GM12878 (cell line): ENCODE measurements at regions not wholly inside any gene's neighbourhood (a gene's known extent, or its start where the extent isn't known, plus 50 kb on each side); places are given as distances from the start of the nearest gene placed in this dataset.

Experiments
- ATAC-seq: fragments of 200-7000 bp; cut with Tn5 transposase; 3 replicates; pipeline ENCODE4 v1.9.1; 2020; ENCODE audit warnings: mild to moderate bottlenecking, moderate library complexity
- BruUV-seq: library from RNA; stranded (reverse); fragments of 400-500 nt; replicated peaks from 2 replicates; lab custom pipeline; 2021; lab: Mats Ljungman, UMichigan
- CTCF ChIA-PET: fragments of 300-600 bp; sonication (Branson Sonifier 250); formaldehyde crosslinking; extraction: SDS; loops from one replicate; lab custom pipeline; 2021; ENCODE audit warnings: inconsistent platforms; lab: Yijun Ruan, JAX
- POLR2A ChIA-PET: fragments of 350-600 bp; formaldehyde crosslinking; extraction: SDS; loops from one replicate; lab custom pipeline; 2021; ENCODE audit warnings: inconsistent platforms; lab: Charles Lee
- RAD21 ChIA-PET: fragments of 300-600 bp; sonication (Branson Sonifier 250); formaldehyde crosslinking; loops from one replicate; lab custom pipeline; 2023; ENCODE audit warnings: antibody characterized with exemption; ENCODE audit not compliant: unreplicated experiment; lab: Charles Lee
- SMC1A ChIA-PET: fragments of 300-600 bp; sonication (Branson Sonifier 250); formaldehyde crosslinking; loops from one replicate; lab custom pipeline; 2023; ENCODE audit not compliant: unreplicated experiment, uncharacterized antibody; lab: Charles Lee
- DNase-seq: peaks from one replicate; pipeline ENCODE4 v3.0.0-alpha.2; 2011; ENCODE audit warnings: low read depth, low spot score
- FAIRE-seq: peaks from 3 replicates; lab custom pipeline; 2011; peaks lifted over from hg19 to GRCh38; lab: Jason Lieb, UNC
- H2AFZ ChIP-seq: 2 replicates; pipeline ENCODE4 v1.6.0; 2011; ENCODE audit warnings: low read depth, low read length, control low read depth; ENCODE audit not compliant: control insufficient read depth
- H3K27ac ChIP-seq: 2 replicates; pipeline ENCODE4 v1.5.1; 2011; ENCODE audit warnings: control low read depth; ENCODE audit not compliant: control insufficient read depth, insufficient read depth
- H3K27me3 ChIP-seq, 2 experiments: replicated peaks in 1 of 2; 2 replicates each; pipeline versions ENCODE4 v1.6.0 to v1.6.1; 2011; ENCODE audit warnings: low read length in 1 of 2; ENCODE audit not compliant: control insufficient read depth in 2 of 2, insufficient read depth in 2 of 2
- H3K36me3 ChIP-seq, 2 experiments: 2 replicates each; pipeline ENCODE4 v1.5.1; 2011; ENCODE audit warnings: low read length in 1 of 2; ENCODE audit not compliant: control insufficient read depth in 2 of 2, insufficient read depth in 2 of 2
- H3K4me1 ChIP-seq: 2 replicates; pipeline ENCODE4 v1.6.1; 2011; ENCODE audit warnings: mild to moderate bottlenecking, low read length, moderate library complexity, mixed read lengths; ENCODE audit not compliant: control insufficient read depth, insufficient read depth
- H3K4me2 ChIP-seq: 2 replicates; pipeline ENCODE4 v1.6.0; 2011; ENCODE audit warnings: control low read depth; ENCODE audit not compliant: control insufficient read depth, insufficient read depth
- H3K4me3 ChIP-seq: fragments of 200-600 bp; sonication (generic); 2 replicates; pipeline ENCODE4 v1.5.1; 2016
- H3K79me2 ChIP-seq: 2 replicates; pipeline ENCODE4 v1.6.0; 2011; ENCODE audit warnings: low read length; ENCODE audit not compliant: control insufficient read depth, insufficient read depth
- H3K9ac ChIP-seq: 2 replicates; pipeline ENCODE4 v1.8.0; 2011; ENCODE audit warnings: low read length, control low read depth, mixed read lengths; ENCODE audit not compliant: control insufficient read depth, insufficient read depth
- H3K9me3 ChIP-seq: replicated peaks from 3 replicates; pipeline ENCODE4 v1.5.1; 2011; ENCODE audit warnings: mild to moderate bottlenecking, low read length; ENCODE audit not compliant: control insufficient read depth, insufficient read depth
- H4K20me1 ChIP-seq: 2 replicates; pipeline ENCODE4 v1.6.0; 2011; ENCODE audit not compliant: control insufficient read depth, insufficient read depth
- ATF7 ChIP-seq: fragments of 450-650 bp; IDR thresholded peaks from 2 replicates; pipeline ENCODE4 v1.6.1; 2016; ENCODE audit warnings: low read depth, mild to moderate bottlenecking
- CBX5 ChIP-seq: sonication (generic); IDR thresholded peaks from 2 replicates; pipeline ENCODE4 v1.6.1; 2016; ENCODE audit warnings: low read depth, moderate library complexity, mild to moderate bottlenecking, inconsistent platforms
- FOS ChIP-seq: IDR thresholded peaks from 3 replicates; pipeline ENCODE4 v1.6.1; 2011; ENCODE audit warnings: borderline replicate concordance; ENCODE audit not compliant: insufficient read length; ENCODE audit errors: extremely low read depth
- FOXK2 ChIP-seq: fragments of 450-650 bp; IDR thresholded peaks from 2 replicates; pipeline ENCODE4 v1.6.1; 2017; ENCODE audit warnings: mild to moderate bottlenecking, moderate library complexity
- KAT2A ChIP-seq: conservative IDR thresholded peaks from 2 replicates; pipeline ENCODE4 v1.6.1; 2011; ENCODE audit warnings: low read depth, low read length; ENCODE audit not compliant: control insufficient read depth
- MXI1 ChIP-seq: fragments of 150-350 bp; IDR thresholded peaks from 2 replicates; pipeline ENCODE4 v1.6.1; 2011; ENCODE audit warnings: low read depth, mild to moderate bottlenecking, inconsistent platforms, low read length, improper control_type of control experiment
- PAX8 ChIP-seq: fragments of 450-650 bp; IDR thresholded peaks from 2 replicates; pipeline ENCODE4 v1.6.1; 2017; ENCODE audit warnings: mild to moderate bottlenecking, moderate library complexity
- POU2F2 ChIP-seq: IDR thresholded peaks from 3 replicates; pipeline ENCODE4 v1.6.1; 2011; ENCODE audit warnings: low read depth, mild to moderate bottlenecking, low read length, borderline replicate concordance
- RAD21 ChIP-seq: IDR thresholded peaks from 2 replicates; pipeline ENCODE4 v1.6.1; 2011; ENCODE audit warnings: mild to moderate bottlenecking, low read depth, low read length, moderate library complexity; ENCODE audit not compliant: insufficient read depth
- RELB ChIP-seq: fragments of 450-650 bp; IDR thresholded peaks from 2 replicates; pipeline ENCODE4 v1.6.1; 2017; ENCODE audit warnings: low read depth, mild to moderate bottlenecking, moderate library complexity
- SMC3 ChIP-seq: IDR thresholded peaks from 2 replicates; pipeline ENCODE4 v1.6.1; 2011; ENCODE audit warnings: low read length, improper control_type of control experiment, borderline replicate concordance
- SP1 ChIP-seq: IDR thresholded peaks from one replicate; pipeline ENCODE4 v1.6.1; 2011; ENCODE audit warnings: low read depth, low read length
- SPI1 ChIP-seq: IDR thresholded peaks from 2 replicates; pipeline ENCODE4 v1.6.1; 2011; ENCODE audit warnings: low read depth, mild to moderate bottlenecking, low read length, moderate library complexity, borderline replicate concordance; ENCODE audit not compliant: insufficient read depth
- USF2 ChIP-seq: IDR thresholded peaks from 2 replicates; pipeline ENCODE4 v1.6.1; 2011; ENCODE audit warnings: low read depth, low read length, improper control_type of control experiment, borderline replicate concordance
- WGBS: methylation state at CpG from one replicate; pipeline ENCODE4 v1.1.6; 2016; ENCODE audit warnings: low lambda C conversion rate; ENCODE audit not compliant: insufficient replicate concordance, insufficient coverage; ENCODE audit errors: missing lambda C conversion rate; 5-methylcytosine and 5-hydroxymethylcytosine counted together
- in situ Hi-C: fragments of 300-500 bp; cut with MboI; formaldehyde crosslinking; loops from 9 replicates; pipeline ENCODE4 v1.14.3; 2018; ENCODE audit warnings: mixed read lengths
- intact Hi-C: fragments of 100-400 bp; cut with micrococcal nuclease; formaldehyde crosslinking; loops from one replicate; pipeline ENCODE4 v1.14.2; 2022; ENCODE audit not compliant: unreplicated experiment
- TF ChIP-seq, protein P1 (sequence below): IDR thresholded peaks from 2 replicates; pipeline ENCODE4 v1.6.1; 2011; ENCODE audit warnings: borderline replicate concordance, low read depth, mild to moderate bottlenecking, moderate library complexity, low read length; ENCODE audit not compliant: insufficient read depth, poor library complexity, severe bottlenecking
- TF ChIP-seq, protein P2 (sequence below): fragments of 450-650 bp; IDR thresholded peaks from 2 replicates; pipeline ENCODE4 v1.6.1; 2017; ENCODE audit warnings: borderline replicate concordance

DNA sequence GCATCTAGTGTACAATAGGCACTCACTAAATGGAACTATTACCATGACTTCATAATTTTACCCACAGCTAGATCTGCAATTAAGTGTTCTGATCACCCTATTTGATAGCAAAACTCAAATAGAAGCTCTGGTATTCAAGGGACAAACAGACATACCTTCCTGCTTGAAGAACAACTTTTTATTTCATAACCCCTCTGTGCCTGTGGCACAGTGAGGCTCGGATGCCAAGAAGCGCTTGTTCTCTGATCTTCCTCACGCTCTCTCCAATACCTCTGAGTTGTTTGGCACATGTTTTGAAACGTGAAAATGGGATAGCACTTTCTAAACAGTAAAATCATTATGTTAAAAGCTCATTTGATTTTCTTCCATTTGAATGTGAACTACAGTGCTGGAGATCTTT is 232.0 kb downstream of the KLF5 start:
- Histone ChIP-seq H3K9ac (no peak overlapping the region), H3K4me1 (no peaks in the 10 kb centered on the region), H3K9me3 (no peaks in the 10 kb centered on the region), H3K36me3 (no peaks in the 10 kb centered on the region), H3K27me3 (no peaks in the 10 kb centered on the region), H3K27ac (no peak overlapping the region), H3K79me2 (no peaks in the 10 kb centered on the region), H3K4me3 (no peak overlapping the region), H4K20me1 (no peaks in the 10 kb centered on the region), H2AFZ (no peak overlapping the region), H3K4me2 (no peak overlapping the region)
- no peak for ATAC-seq
- TF ChIP-seq SPI1, result no peak
- no peak for TF ChIP-seq FOS
- TF ChIP-seq POU2F2, result no peak
- TF ChIP-seq, protein P1, sequence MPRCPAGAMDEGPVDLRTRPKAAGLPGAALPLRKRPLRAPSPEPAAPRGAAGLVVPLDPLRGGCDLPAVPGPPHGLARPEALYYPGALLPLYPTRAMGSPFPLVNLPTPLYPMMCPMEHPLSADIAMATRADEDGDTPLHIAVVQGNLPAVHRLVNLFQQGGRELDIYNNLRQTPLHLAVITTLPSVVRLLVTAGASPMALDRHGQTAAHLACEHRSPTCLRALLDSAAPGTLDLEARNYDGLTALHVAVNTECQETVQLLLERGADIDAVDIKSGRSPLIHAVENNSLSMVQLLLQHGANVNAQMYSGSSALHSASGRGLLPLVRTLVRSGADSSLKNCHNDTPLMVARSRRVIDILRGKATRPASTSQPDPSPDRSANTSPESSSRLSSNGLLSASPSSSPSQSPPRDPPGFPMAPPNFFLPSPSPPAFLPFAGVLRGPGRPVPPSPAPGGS, result no peak
- no peak for TF ChIP-seq USF2
- no peak for TF ChIP-seq CBX5
- TF ChIP-seq SP1, result no peak
- no peak for TF ChIP-seq FOXK2
- no peak for TF ChIP-seq PAX8
- no peak for TF ChIP-seq RAD21
- TF ChIP-seq, protein P2, sequence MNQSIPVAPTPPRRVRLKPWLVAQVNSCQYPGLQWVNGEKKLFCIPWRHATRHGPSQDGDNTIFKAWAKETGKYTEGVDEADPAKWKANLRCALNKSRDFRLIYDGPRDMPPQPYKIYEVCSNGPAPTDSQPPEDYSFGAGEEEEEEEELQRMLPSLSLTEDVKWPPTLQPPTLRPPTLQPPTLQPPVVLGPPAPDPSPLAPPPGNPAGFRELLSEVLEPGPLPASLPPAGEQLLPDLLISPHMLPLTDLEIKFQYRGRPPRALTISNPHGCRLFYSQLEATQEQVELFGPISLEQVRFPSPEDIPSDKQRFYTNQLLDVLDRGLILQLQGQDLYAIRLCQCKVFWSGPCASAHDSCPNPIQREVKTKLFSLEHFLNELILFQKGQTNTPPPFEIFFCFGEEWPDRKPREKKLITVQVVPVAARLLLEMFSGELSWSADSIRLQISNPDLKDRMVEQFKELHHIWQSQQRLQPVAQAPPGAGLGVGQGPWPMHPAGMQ, result no peak
- TF ChIP-seq MXI1, result no peak
- TF ChIP-seq KAT2A, result no peak
- TF ChIP-seq RELB, result no peak
- TF ChIP-seq SMC3, result no peak
- TF ChIP-seq ATF7, result no peak
- 28% methylated on average over 4 of the region's 4 CpGs for WGBS
- ChIA-PET POLR2A (no interaction called here), SMC1A (interaction anchor here (1.2 to 1.6 kb wide), 2 partner anchors 14 to 17 kb away, joined by 3 to 4 read pairs; no protein-coding TSS in a partner anchor), RAD21 (no interaction called here), CTCF (no interaction called here)
- no peak for DNase-seq
- in situ Hi-C loops (no loop called here), intact Hi-C loops (no loop called here)
- FAIRE-seq, result no peak
- no TSS peak for BruUV-seq
